Endothelial cell of umbilical vein (primary cell): ENCODE measurements at regions not wholly inside any gene's neighbourhood (a gene's known extent, or its start where the extent isn't known, plus 50 kb on each side); places are given as distances from the start of the nearest gene placed in this dataset.

ENCODE experiments used
- BruUV-seq: library from RNA; stranded (reverse); fragments of 400-500 nt; replicated peaks from 2 replicates; lab custom pipeline; 2021; lab: Mats Ljungman, UMichigan
- CTCF ChIA-PET: fragments of 300-600, 350-600 bp; sonication (Branson Sonifier 250); formaldehyde crosslinking; loops from one replicate; lab custom pipeline; 2021; ENCODE audit warnings: antibody characterized with exemption, inconsistent platforms; lab: Charles Lee
- POLR2A ChIA-PET: fragments of 300-600, 350-600 bp; sonication (Branson Sonifier 250); formaldehyde crosslinking; loops from one replicate; lab custom pipeline; 2021; ENCODE audit warnings: antibody characterized with exemption, inconsistent platforms; lab: Charles Lee
- DNase-seq: peaks from one replicate; pipeline ENCODE4 v3.0.0-alpha.2; 2011; ENCODE audit warnings: low read depth, low spot score
- FAIRE-seq: peaks from 2 replicates; lab custom pipeline; 2011; peaks lifted over from hg19 to GRCh38; lab: Jason Lieb, UNC
- H2AFZ ChIP-seq: 2 replicates; pipeline ENCODE4 v1.6.0; 2012; ENCODE audit warnings: low read depth, low read length, control low read depth, inconsistent platforms
- H3K27ac ChIP-seq: 2 replicates; pipeline ENCODE4 v1.5.1; 2011; ENCODE audit warnings: low read depth, mild to moderate bottlenecking, control low read depth, low read length, moderate library complexity; ENCODE audit not compliant: insufficient read depth
- H3K27me3 ChIP-seq, 2 experiments: 2 replicates each; pipeline versions ENCODE4 v1.6.0 to v1.6.1; 2011; ENCODE audit warnings: low read length in 2 of 2, mixed read lengths in 1 of 2; ENCODE audit not compliant: control insufficient read depth in 2 of 2, insufficient read depth in 2 of 2
- H3K36me3 ChIP-seq, 2 experiments: 2 replicates in 1 of 2; 3 replicates in 1 of 2; pipeline ENCODE4 v1.5.1; 2011; ENCODE audit warnings: low read length in 2 of 2, mild to moderate bottlenecking in 1 of 2, moderate library complexity in 1 of 2; ENCODE audit not compliant: control insufficient read depth in 2 of 2, insufficient read depth in 2 of 2; ENCODE audit errors: extremely low read depth in 1 of 2
- H3K4me1 ChIP-seq: 3 replicates; pipeline ENCODE4 v1.5.1; 2011; ENCODE audit warnings: mild to moderate bottlenecking, low read length; ENCODE audit not compliant: control insufficient read depth, insufficient read depth; ENCODE audit errors: extremely low read depth
- H3K4me2 ChIP-seq: 2 replicates; pipeline ENCODE4 v1.6.1; 2011; ENCODE audit warnings: low read length, control low read depth, mixed read lengths; ENCODE audit not compliant: insufficient read depth
- H3K4me3 ChIP-seq, 3 experiments: fragments of 200-600 bp in 1 of 3; sonication (generic), shearing (Covaris generic) in 1 of 3; replicated peaks in 1 of 3; 2 replicates each; pipeline ENCODE4 v1.5.1; 2011 to 2016; ENCODE audit warnings: control low read depth in 3 of 3, low read length in 3 of 3, mild to moderate bottlenecking in 2 of 3, inconsistent platforms in 1 of 3, low read depth in 1 of 3, moderate library complexity in 1 of 3; ENCODE audit not compliant: insufficient read depth in 1 of 3
- H3K79me2 ChIP-seq: 2 replicates; pipeline ENCODE4 v1.6.0; 2012; ENCODE audit warnings: low read length, inconsistent platforms; ENCODE audit not compliant: control insufficient read depth, insufficient read depth
- H3K9ac ChIP-seq: replicated peaks from 2 replicates; pipeline ENCODE3; 2011; ENCODE audit warnings: low read length, control low read depth; ENCODE audit not compliant: insufficient read depth; ENCODE audit errors: extremely low read depth
- H3K9me1 ChIP-seq: replicated peaks from 3 replicates; pipeline ENCODE4 v1.6.0; 2011; ENCODE audit warnings: mild to moderate bottlenecking, low read length; ENCODE audit not compliant: control insufficient read depth, insufficient read depth; ENCODE audit errors: extremely low read depth
- H3K9me3 ChIP-seq: replicated peaks from 2 replicates; pipeline ENCODE4 v1.5.1; 2012; ENCODE audit warnings: low read length, inconsistent platforms; ENCODE audit not compliant: control insufficient read depth, insufficient read depth
- H4K20me1 ChIP-seq: replicated peaks from 2 replicates; pipeline ENCODE3; 2011; ENCODE audit warnings: mild to moderate bottlenecking, low read length; ENCODE audit not compliant: control insufficient read depth, insufficient read depth; ENCODE audit errors: extremely low read depth
- CTCF ChIP-seq, 2 donors: IDR thresholded peaks; 1 replicate in 1 of 2; 2 replicates in 1 of 2; pipeline ENCODE4 v1.5.1; 2011; ENCODE audit warnings: low read length in 2 of 2, mild to moderate bottlenecking in 2 of 2, moderate library complexity in 2 of 2, control low read depth in 1 of 2, inconsistent platforms in 1 of 2, low read depth in 1 of 2; ENCODE audit not compliant: insufficient read depth in 1 of 2; ENCODE audit errors: extremely low read depth in 1 of 2
- EZH2 ChIP-seq: IDR thresholded peaks from 2 replicates; pipeline ENCODE4 v1.6.1; 2012; ENCODE audit warnings: borderline replicate concordance, low read depth, mild to moderate bottlenecking, moderate library complexity, low read length, inconsistent platforms; ENCODE audit not compliant: severe bottlenecking
- FOS ChIP-seq: IDR thresholded peaks from 2 replicates; pipeline ENCODE4 v1.6.1; 2011; ENCODE audit warnings: mild to moderate bottlenecking, low read length, moderate library complexity, borderline replicate concordance; ENCODE audit not compliant: insufficient read depth
- GATA2 ChIP-seq: IDR thresholded peaks from 2 replicates; pipeline ENCODE4 v1.7.0; 2011; ENCODE audit warnings: low read depth, mild to moderate bottlenecking, moderate library complexity, mixed read lengths, low read length; ENCODE audit not compliant: insufficient read length, insufficient read depth
- JUN ChIP-seq: IDR thresholded peaks from 2 replicates; pipeline ENCODE4 v1.6.1; 2011; ENCODE audit warnings: borderline replicate concordance, low read depth; ENCODE audit not compliant: insufficient read length, insufficient read depth
- MAX ChIP-seq: IDR thresholded peaks from 2 replicates; pipeline ENCODE4 v1.6.1; 2011; ENCODE audit not compliant: insufficient read depth, insufficient read length
- MYC ChIP-seq: IDR thresholded peaks from one replicate; pipeline ENCODE4 v1.6.1; 2011; ENCODE audit warnings: mild to moderate bottlenecking, low read depth, low read length
- POLR2A ChIP-seq: IDR thresholded peaks from 2 replicates; pipeline ENCODE4 v1.6.1; 2012; ENCODE audit warnings: low read depth, mild to moderate bottlenecking, control low read depth, low read length
- POLR2AphosphoS5 ChIP-seq: IDR thresholded peaks from 2 replicates; pipeline ENCODE4 v1.6.1; 2012; ENCODE audit warnings: low read depth, mild to moderate bottlenecking, control low read depth, low read length, moderate library complexity; ENCODE audit not compliant: insufficient read depth
- dilution Hi-C: fragments of 300-500 bp; cut with MboI; formaldehyde crosslinking; loops from one replicate; pipeline ENCODE4 v1.15.0; 2019; ENCODE audit warnings: low sequenced_read_pairs; ENCODE audit not compliant: extremely low pct_ligation_motif_present
- intact Hi-C: fragments of 100-400 bp; cut with micrococcal nuclease; formaldehyde crosslinking; loops from one replicate; pipeline ENCODE4 v1.10.0; 2022

GRCh38 chr12:102300824-102301461, 103.3 kb upstream of the PMCH start:
- Histone ChIP-seq H3K36me3 (no peaks in the 10 kb centered on the region), H2AFZ (no peak overlapping the region), H3K4me1 (no peaks in the 10 kb centered on the region), H3K4me3 (no peak overlapping the region), H3K9me1 (no peaks in the 10 kb centered on the region), H4K20me1 (no peaks in the 10 kb centered on the region), H3K79me2 (no peaks in the 10 kb centered on the region), H3K27me3 (no peaks in the 10 kb centered on the region), H3K9ac (no peak overlapping the region), H3K9me3 (no peaks in the 10 kb centered on the region), H3K27ac (no peak overlapping the region), H3K4me2 (no peak overlapping the region)
- dilution Hi-C loops, result no loop called here
- ChIA-PET CTCF (interaction anchor here (0.6 to 2.1 kb wide), 13 partner anchors 14 to 527 kb away, joined by 3 to 13 read pairs (median 4); no protein-coding TSS in a partner anchor), POLR2A (no interaction called here)
- TF ChIP-seq MYC, result no peak
- no peak for TF ChIP-seq JUN
- no peak for TF ChIP-seq POLR2AphosphoS5
- peak; percentile 24 to 38 for TF ChIP-seq CTCF (IDR thresholded peaks at IDR 0.05; ENCODE audit: extremely low read depth in 1 of 2, insufficient read depth in 1 of 2, low read depth in 1 of 2, low read length in 2 of 2)
- no peak for TF ChIP-seq POLR2A
- TF ChIP-seq GATA2, result no peak
- peak; percentile 7 for TF ChIP-seq FOS
- no peak for TF ChIP-seq MAX
- TF ChIP-seq EZH2, result no peak
- peak; percentile 73 for FAIRE-seq
- DNase-seq, result peak; percentile 50
- no TSS peak for BruUV-seq
- intact Hi-C loops, result loop anchor here (1.0 to 5.0 kb wide), 4 partner anchors 131 to 361 kb away; partner anchors contain the start of genes NUP37 and PARPBP
